Thyroid gland (tissue), 4 donors: ENCODE measurements at regions not wholly inside any gene's neighbourhood (a gene's known extent, or its start where the extent isn't known, plus 50 kb on each side); places are given as distances from the start of the nearest gene placed in this dataset.

ENCODE experiments used
- CTCF ChIP-seq, 6 experiments: fragments of 200-600 bp in 3 of 6; fragments of 450-650 bp in 3 of 6; sonication (generic) in 3 of 6; IDR thresholded peaks; one replicate each; pipeline ENCODE4 v1.5.1; 2016 to 2019; ENCODE audit warnings: antibody characterized with exemption in 6 of 6, mild to moderate bottlenecking in 2 of 6, inconsistent platforms in 1 of 6, moderate library complexity in 1 of 6
- POLR2A ChIP-seq, 2 donors: fragments of 450-650 bp; IDR thresholded peaks; one replicate each; pipeline ENCODE4 v1.6.1; 2017; ENCODE audit warnings: antibody characterized with exemption in 2 of 2, mild to moderate bottlenecking in 2 of 2, moderate library complexity in 1 of 2

DNA sequence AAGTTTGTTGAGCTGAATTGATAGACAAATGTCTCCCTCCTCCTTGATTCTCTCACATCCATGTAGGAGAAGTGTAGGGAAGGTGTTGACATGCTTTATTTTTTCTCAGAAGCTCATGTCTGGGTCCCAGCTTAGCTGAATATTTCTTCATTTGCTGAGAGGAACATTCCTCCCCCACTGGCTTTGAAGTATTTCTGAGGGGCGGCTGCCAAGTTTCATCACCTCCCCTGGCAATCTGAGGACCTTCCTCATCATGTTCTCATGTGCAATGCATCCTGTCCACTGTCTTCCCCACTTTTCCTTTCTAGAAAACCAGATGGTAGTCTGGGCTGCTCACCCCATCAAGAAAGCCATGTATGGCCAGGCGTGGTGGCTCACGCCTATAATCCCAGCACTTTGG is 168.9 kb upstream of the RGMA start:
- TF ChIP-seq POLR2A (IDR thresholded peaks at IDR 0.05) (no peak), CTCF (IDR thresholded peaks at IDR 0.05) (no peak)
